HEK293 (cell line): ENCODE measurements at regions not wholly inside any gene's neighbourhood (a gene's known extent, or its start where the extent isn't known, plus 50 kb on each side); places are given as distances from the start of the nearest gene placed in this dataset.

Source experiments
- CTCF ChIA-PET: fragments of 350-600 bp; formaldehyde crosslinking; extraction: SDS; loops from one replicate; lab custom pipeline; 2021; ENCODE audit warnings: antibody characterized with exemption; lab: Yijun Ruan, JAX
- POLR2A ChIA-PET: fragments of 300-600 bp; formaldehyde crosslinking; extraction: SDS; loops from one replicate; lab custom pipeline; 2020; ENCODE audit warnings: antibody characterized with exemption, inconsistent platforms; lab: Yijun Ruan, JAX
- H3K27ac ChIP-seq: fragments of 200-500 bp; sonication (Bioruptor generic); 2 replicates; pipeline ENCODE4 v1.5.1; 2014; ENCODE audit warnings: low read depth, low read length, control low read depth, inconsistent platforms; ENCODE audit errors: extremely low read depth
- H3K36me3 ChIP-seq, 2 experiments: fragments of 200-500 bp in 1 of 2; sonication (Bioruptor generic) in 1 of 2; 1 replicate in 1 of 2; 2 replicates in 1 of 2; pipeline ENCODE4 v1.5.1; 2014 to 2017; ENCODE audit warnings: inconsistent platforms in 2 of 2, low read length in 2 of 2; ENCODE audit not compliant: control insufficient read depth in 2 of 2, insufficient read depth in 1 of 2
- H3K4me1 ChIP-seq: fragments of 200-500 bp; sonication (Bioruptor generic); 2 replicates; pipeline ENCODE4 v1.5.1; 2014; ENCODE audit warnings: mild to moderate bottlenecking, low read length, inconsistent platforms; ENCODE audit not compliant: control insufficient read depth, insufficient read depth
- H3K4me3 ChIP-seq: 2 replicates; pipeline ENCODE4 v1.5.1; 2011; ENCODE audit warnings: low read depth, mild to moderate bottlenecking, control low read depth, low read length, moderate library complexity
- H3K9me3 ChIP-seq: fragments of 200-500 bp; sonication (Bioruptor generic); 2 replicates; pipeline ENCODE4 v1.5.1; 2014; ENCODE audit warnings: low read depth, low read length, inconsistent platforms; ENCODE audit not compliant: control insufficient read depth, insufficient read depth
- EGR2 ChIP-seq: fragments of 450-650 bp; formaldehyde crosslinking; IDR thresholded peaks from 2 replicates; pipeline ENCODE4 v1.5.1; 2016; ENCODE audit warnings: low read depth, missing biosample characterization, missing genetic modification characterization
- HOXC10 ChIP-seq: sonication (generic); formaldehyde crosslinking; IDR thresholded peaks from 2 replicates; pipeline ENCODE4 v1.8.1; 2023; ENCODE audit warnings: mild to moderate bottlenecking, missing genetic modification reagents
- INSM2 ChIP-seq: fragments of 450-650 bp; formaldehyde crosslinking; IDR thresholded peaks from 2 replicates; pipeline ENCODE4 v1.5.1; 2016; ENCODE audit warnings: missing biosample characterization, missing genetic modification characterization
- OSR2 ChIP-seq: fragments of 450-650 bp; formaldehyde crosslinking; IDR thresholded peaks from 2 replicates; pipeline ENCODE4 v1.5.1; 2016; ENCODE audit warnings: missing biosample characterization, missing genetic modification characterization
- PRDM4 ChIP-seq: fragments of 450-650 bp; formaldehyde crosslinking; IDR thresholded peaks from 2 replicates; pipeline ENCODE4 v1.5.1; 2017; ENCODE audit warnings: missing biosample characterization, missing genetic modification characterization
- SCRT1 ChIP-seq: fragments of 450-650 bp; formaldehyde crosslinking; IDR thresholded peaks from 2 replicates; pipeline ENCODE4 v1.5.1; 2016; ENCODE audit warnings: missing biosample characterization, missing genetic modification characterization, borderline replicate concordance
- ZEB2 ChIP-seq: fragments of 450-650 bp; formaldehyde crosslinking; IDR thresholded peaks from 2 replicates; pipeline ENCODE4 v1.5.1; 2016; ENCODE audit warnings: missing biosample characterization, missing genetic modification characterization
- ZFP37 ChIP-seq: fragments of 450-650 bp; formaldehyde crosslinking; IDR thresholded peaks from 2 replicates; pipeline ENCODE4 v1.5.1; 2016; ENCODE audit warnings: missing biosample characterization, missing genetic modification characterization
- ZNF140 ChIP-seq: fragments of 450-650 bp; formaldehyde crosslinking; IDR thresholded peaks from 2 replicates; pipeline ENCODE4 v1.5.1; 2016; ENCODE audit warnings: missing biosample characterization, missing genetic modification characterization
- ZNF146 ChIP-seq: fragments of 450-650 bp; formaldehyde crosslinking; IDR thresholded peaks from 2 replicates; pipeline ENCODE4 v1.5.1; 2016; ENCODE audit warnings: missing biosample characterization, missing genetic modification characterization
- ZNF184 ChIP-seq: fragments of 450-650 bp; IDR thresholded peaks from 2 replicates; pipeline ENCODE4 v1.5.1; 2018; ENCODE audit warnings: missing biosample characterization, mild to moderate bottlenecking, missing genetic modification characterization
- ZNF248 ChIP-seq: fragments of 450-650 bp; formaldehyde crosslinking; IDR thresholded peaks from 2 replicates; pipeline ENCODE4 v1.5.1; 2017; ENCODE audit warnings: missing biosample characterization, missing genetic modification characterization
- ZNF514 ChIP-seq: fragments of 450-650 bp; formaldehyde crosslinking; IDR thresholded peaks from 2 replicates; pipeline ENCODE4 v1.5.1; 2016; ENCODE audit warnings: missing biosample characterization, missing genetic modification characterization
- ZNF530 ChIP-seq: fragments of 450-650 bp; formaldehyde crosslinking; IDR thresholded peaks from 2 replicates; pipeline ENCODE4 v1.5.1; 2016; ENCODE audit warnings: low read depth, missing biosample characterization, missing genetic modification characterization
- ZNF701 ChIP-seq: fragments of 450-650 bp; formaldehyde crosslinking; IDR thresholded peaks from 2 replicates; pipeline ENCODE4 v1.5.1; 2016; ENCODE audit warnings: missing biosample characterization, missing genetic modification characterization
- ZNF837 ChIP-seq: fragments of 450-650 bp; formaldehyde crosslinking; IDR thresholded peaks from 2 replicates; pipeline ENCODE4 v1.5.1; 2016; ENCODE audit warnings: missing biosample characterization, missing genetic modification characterization
- TF ChIP-seq, protein P1 (sequence below): fragments of 450-650 bp; formaldehyde crosslinking; IDR thresholded peaks from 2 replicates; pipeline ENCODE4 v1.5.1; 2016; ENCODE audit warnings: missing biosample characterization, missing genetic modification characterization
- TF ChIP-seq, protein P2 (sequence below): fragments of 450-650 bp; formaldehyde crosslinking; IDR thresholded peaks from 2 replicates; pipeline ENCODE4 v1.5.1; 2017; ENCODE audit warnings: missing biosample characterization, missing genetic modification characterization
- TF ChIP-seq, protein P3 (sequence below): fragments of 450-650 bp; formaldehyde crosslinking; IDR thresholded peaks from 2 replicates; pipeline ENCODE4 v1.5.1; 2016; ENCODE audit warnings: missing biosample characterization, missing genetic modification characterization, borderline replicate concordance
- TF ChIP-seq, protein P4 (sequence below): fragments of 450-650 bp; formaldehyde crosslinking; IDR thresholded peaks from 2 replicates; pipeline ENCODE4 v1.5.1; 2016; ENCODE audit warnings: missing biosample characterization, missing genetic modification characterization
- TF ChIP-seq, protein P5 (sequence below): fragments of 450-650 bp; formaldehyde crosslinking; IDR thresholded peaks from 2 replicates; pipeline ENCODE4 v1.5.1; 2016; ENCODE audit warnings: missing biosample characterization, missing genetic modification characterization
- TF ChIP-seq, protein P6 (sequence below): fragments of 450-650 bp; formaldehyde crosslinking; IDR thresholded peaks from 2 replicates; pipeline ENCODE4 v1.5.1; 2016; ENCODE audit warnings: missing biosample characterization, missing genetic modification characterization

DNA sequence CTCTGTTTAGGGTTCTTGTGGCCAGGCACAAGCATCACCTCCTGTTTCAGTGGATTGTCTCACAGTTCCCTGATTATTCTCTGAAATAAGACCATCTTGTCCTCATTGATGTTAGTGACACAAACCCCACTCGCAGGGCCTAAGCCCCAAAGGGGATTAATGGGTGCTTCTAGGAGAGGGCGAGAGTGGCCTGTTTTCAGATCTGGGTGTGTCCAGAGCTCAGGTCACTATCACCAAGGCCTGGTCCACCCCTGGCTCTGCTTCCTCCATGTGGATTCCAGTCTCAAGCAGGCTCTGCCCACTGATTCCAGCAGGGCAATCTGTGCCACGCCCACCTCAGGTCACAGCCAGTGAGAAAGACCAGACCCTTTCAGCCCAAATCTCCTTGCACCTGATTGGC is 361.9 kb downstream of the ADGRD1 start (continued):
- TF ChIP-seq, protein P1, sequence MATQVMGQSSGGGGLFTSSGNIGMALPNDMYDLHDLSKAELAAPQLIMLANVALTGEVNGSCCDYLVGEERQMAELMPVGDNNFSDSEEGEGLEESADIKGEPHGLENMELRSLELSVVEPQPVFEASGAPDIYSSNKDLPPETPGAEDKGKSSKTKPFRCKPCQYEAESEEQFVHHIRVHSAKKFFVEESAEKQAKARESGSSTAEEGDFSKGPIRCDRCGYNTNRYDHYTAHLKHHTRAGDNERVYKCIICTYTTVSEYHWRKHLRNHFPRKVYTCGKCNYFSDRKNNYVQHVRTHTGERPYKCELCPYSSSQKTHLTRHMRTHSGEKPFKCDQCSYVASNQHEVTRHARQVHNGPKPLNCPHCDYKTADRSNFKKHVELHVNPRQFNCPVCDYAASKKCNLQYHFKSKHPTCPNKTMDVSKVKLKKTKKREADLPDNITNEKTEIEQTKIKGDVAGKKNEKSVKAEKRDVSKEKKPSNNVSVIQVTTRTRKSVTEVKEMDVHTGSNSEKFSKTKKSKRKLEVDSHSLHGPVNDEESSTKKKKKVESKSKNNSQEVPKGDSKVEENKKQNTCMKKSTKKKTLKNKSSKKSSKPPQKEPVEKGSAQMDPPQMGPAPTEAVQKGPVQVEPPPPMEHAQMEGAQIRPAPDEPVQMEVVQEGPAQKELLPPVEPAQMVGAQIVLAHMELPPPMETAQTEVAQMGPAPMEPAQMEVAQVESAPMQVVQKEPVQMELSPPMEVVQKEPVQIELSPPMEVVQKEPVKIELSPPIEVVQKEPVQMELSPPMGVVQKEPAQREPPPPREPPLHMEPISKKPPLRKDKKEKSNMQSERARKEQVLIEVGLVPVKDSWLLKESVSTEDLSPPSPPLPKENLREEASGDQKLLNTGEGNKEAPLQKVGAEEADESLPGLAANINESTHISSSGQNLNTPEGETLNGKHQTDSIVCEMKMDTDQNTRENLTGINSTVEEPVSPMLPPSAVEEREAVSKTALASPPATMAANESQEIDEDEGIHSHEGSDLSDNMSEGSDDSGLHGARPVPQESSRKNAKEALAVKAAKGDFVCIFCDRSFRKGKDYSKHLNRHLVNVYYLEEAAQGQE (tag by site-specific recombination), result no peak
- TF ChIP-seq ZNF530 (tag by site-specific recombination), result no peak
- no peak for TF ChIP-seq ZFP37 (tag by site-specific recombination)
- TF ChIP-seq ZNF184 (tag by site-specific recombination), result no peak
- no peak for TF ChIP-seq ZNF146
- TF ChIP-seq ZNF701, result no peak
- no peak for TF ChIP-seq HOXC10
- TF ChIP-seq ZNF837, result no peak
- no peak for TF ChIP-seq INSM2 (tag by site-specific recombination)
- no peak for TF ChIP-seq ZNF248 (tag by site-specific recombination)
- TF ChIP-seq, all 188 proteins: peak for 0

DNA sequence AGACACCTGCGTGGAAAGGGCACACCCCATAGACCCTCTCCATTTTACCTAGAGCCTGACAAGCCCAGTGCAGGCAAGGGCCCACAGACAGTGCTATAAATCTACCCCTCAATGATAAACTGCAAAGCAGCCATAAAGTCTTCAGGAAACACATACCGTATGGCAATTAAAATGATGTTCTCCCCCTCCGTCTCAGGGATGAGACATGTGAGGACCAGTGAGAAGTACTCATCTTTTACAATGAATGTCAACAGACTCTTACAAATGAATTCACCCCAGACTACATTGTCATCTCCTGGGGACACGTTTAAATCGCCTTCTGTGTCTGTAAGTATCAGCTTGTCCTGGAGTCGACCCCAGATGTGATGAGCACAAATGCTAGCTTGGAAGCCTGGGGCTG is 362.7 kb downstream of the ADGRD1 start:
- H3K36me3 ChIP-seq, result no peaks in the 10 kb centered on the region
- TF ChIP-seq, protein P2, sequence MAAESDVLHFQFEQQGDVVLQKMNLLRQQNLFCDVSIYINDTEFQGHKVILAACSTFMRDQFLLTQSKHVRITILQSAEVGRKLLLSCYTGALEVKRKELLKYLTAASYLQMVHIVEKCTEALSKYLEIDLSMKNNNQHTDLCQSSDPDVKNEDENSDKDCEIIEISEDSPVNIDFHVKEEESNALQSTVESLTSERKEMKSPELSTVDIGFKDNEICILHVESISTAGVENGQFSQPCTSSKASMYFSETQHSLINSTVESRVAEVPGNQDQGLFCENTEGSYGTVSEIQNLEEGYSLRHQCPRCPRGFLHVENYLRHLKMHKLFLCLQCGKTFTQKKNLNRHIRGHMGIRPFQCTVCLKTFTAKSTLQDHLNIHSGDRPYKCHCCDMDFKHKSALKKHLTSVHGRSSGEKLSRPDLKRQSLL, result no peak
- TF ChIP-seq, protein P3, sequence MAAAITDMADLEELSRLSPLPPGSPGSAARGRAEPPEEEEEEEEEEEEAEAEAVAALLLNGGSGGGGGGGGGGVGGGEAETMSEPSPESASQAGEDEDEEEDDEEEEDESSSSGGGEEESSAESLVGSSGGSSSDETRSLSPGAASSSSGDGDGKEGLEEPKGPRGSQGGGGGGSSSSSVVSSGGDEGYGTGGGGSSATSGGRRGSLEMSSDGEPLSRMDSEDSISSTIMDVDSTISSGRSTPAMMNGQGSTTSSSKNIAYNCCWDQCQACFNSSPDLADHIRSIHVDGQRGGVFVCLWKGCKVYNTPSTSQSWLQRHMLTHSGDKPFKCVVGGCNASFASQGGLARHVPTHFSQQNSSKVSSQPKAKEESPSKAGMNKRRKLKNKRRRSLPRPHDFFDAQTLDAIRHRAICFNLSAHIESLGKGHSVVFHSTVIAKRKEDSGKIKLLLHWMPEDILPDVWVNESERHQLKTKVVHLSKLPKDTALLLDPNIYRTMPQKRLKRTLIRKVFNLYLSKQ (tag by site-specific recombination), result no peak
- no peak for TF ChIP-seq ZNF514 (tag by site-specific recombination)
- TF ChIP-seq, protein P4, sequence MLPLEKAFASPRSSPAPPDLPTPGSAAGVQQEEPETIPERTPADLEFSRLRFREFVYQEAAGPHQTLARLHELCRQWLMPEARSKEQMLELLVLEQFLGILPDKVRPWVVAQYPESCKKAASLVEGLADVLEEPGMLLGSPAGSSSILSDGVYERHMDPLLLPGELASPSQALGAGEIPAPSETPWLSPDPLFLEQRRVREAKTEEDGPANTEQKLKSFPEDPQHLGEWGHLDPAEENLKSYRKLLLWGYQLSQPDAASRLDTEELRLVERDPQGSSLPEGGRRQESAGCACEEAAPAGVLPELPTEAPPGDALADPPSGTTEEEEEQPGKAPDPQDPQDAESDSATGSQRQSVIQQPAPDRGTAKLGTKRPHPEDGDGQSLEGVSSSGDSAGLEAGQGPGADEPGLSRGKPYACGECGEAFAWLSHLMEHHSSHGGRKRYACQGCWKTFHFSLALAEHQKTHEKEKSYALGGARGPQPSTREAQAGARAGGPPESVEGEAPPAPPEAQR (tag by site-specific recombination), result no peak
- TF ChIP-seq PRDM4 (tag by site-specific recombination), result no peak
- TF ChIP-seq SCRT1 (tag by site-specific recombination), result no peak
- no peak for TF ChIP-seq EGR2
- TF ChIP-seq, protein P5, sequence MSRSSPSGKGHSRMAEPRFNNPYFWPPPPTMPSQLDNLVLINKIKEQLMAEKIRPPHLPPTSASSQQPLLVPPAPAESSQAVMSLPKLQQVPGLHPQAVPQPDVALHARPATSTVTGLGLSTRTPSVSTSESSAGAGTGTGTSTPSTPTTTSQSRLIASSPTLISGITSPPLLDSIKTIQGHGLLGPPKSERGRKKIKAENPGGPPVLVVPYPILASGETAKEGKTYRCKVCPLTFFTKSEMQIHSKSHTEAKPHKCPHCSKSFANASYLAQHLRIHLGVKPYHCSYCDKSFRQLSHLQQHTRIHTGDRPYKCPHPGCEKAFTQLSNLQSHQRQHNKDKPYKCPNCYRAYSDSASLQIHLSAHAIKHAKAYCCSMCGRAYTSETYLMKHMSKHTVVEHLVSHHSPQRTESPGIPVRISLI (tag by site-specific recombination), result no peak
- no peak for TF ChIP-seq ZEB2 (tag by site-specific recombination)
- no peak for TF ChIP-seq OSR2 (tag by site-specific recombination)
- TF ChIP-seq, protein P6, sequence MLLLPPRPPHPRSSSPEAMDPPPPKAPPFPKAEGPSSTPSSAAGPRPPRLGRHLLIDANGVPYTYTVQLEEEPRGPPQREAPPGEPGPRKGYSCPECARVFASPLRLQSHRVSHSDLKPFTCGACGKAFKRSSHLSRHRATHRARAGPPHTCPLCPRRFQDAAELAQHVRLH (tag by site-specific recombination), result no peak
- no peak for TF ChIP-seq ZNF140 (tag by site-specific recombination)
- TF ChIP-seq, all 188 proteins: peak for 0
- Histone ChIP-seq H3K4me3 (no peak overlapping the region), H3K9me3 (no peaks in the 10 kb centered on the region), H3K27ac (no peak overlapping the region), H3K4me1 (no peaks in the 10 kb centered on the region)
- ChIA-PET POLR2A (no interaction called here), CTCF (interaction anchor here (0.7 kb wide), 1 partner anchor 1099 kb away, joined by 3 read pairs; no protein-coding TSS in a partner anchor)
